GM18867 (cell line): ENCODE measurements at regions not wholly inside any gene's neighbourhood (a gene's known extent, or its start where the extent isn't known, plus 50 kb on each side); places are given as distances from the start of the nearest gene placed in this dataset.

Source experiments
- ATAC-seq: cut with Tn5 transposase; IDR thresholded peaks from one replicate; pipeline ENCODE4 v1.9.1; 2021; ENCODE audit warnings: mild to moderate bottlenecking, moderate library complexity; ENCODE audit not compliant: unreplicated experiment

DNA sequence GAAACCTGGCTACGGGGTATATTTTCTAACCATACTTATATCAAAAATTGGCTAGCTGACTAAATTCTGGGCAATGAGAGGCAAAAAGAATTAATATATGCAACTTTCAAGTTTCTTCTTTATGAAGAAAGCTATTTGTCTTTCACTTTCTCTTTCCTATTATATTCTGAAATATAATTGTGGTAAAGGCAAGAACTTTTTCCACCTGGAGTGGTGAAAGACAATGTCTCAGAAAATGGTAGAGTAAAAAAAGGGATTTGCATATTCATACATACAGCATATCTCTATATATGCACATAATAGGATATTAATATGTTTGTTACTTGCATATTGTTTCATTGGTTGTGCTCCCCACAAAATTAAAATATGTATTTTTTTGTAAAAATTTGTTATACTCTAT lies 793.8 kb downstream of the PLA2G4A start:
- peak; percentile 51 for ATAC-seq

- ATAC-seq, result no peak
These were observed 796.2 kb downstream of the PLA2G4A start for GRCh38 chr1:187624812-187625545.

- ATAC-seq, result no peak
These were observed 797.3 kb downstream of the PLA2G4A start for GRCh38 chr1:187626056-187626455.

DNA sequence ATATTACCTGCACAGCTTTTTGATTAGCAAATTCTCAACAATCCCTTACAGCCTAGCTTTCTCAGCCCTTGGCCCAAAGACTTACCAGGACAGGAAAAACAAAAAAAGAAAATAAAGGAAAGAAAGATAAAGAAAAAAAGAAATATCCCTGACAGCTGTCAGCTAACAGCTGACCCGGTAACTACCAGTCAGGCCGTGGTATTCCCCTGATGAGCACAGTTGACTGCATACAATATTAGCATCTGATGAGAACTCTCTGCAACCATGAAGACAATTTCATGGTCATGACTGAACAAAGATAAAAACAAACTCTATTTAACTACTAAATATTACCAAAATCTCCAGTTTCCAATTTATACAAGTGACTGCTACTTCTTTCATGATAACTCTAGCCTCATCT lies 798.8 kb downstream of the PLA2G4A start:
- no peak for ATAC-seq

GRCh38 chr1:187629075-187629474 lies 800.3 kb downstream of the PLA2G4A start:
- no peak for ATAC-seq

DNA sequence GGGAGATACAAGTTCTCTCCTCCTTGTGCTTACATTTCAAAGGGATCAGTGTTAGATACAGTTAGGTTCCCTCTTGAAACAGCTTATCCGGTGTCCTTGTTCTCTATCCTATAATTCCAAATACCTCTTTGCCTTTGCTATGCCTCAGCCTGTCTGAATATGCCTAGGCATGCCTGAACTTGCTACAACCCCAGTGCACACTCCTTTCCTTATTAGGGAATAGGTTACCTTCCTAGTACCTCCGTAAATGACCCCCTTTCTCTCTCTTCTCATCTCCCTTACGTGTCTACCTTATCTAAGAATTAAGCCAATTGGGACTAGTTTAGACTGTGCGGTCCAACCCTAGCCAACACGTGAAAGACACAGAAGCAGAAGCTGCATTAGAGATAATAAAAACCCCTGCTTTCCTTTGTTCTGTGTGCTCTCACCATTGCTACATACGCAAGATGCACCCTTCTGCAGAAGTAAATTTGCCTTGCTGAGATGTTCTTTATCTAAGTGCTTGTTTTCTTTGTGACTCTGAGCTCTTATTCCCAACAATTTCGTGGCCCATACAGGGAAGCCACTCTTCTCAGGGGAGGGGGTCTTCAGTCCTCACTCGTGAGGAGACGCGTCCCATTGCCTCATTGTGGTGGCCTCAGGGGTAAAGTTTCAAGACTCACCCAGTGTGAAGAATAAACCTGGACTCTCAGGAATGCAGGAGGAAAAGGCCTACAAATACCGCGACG lies 802.1 kb downstream of the PLA2G4A start:
- no peak for ATAC-seq

DNA sequence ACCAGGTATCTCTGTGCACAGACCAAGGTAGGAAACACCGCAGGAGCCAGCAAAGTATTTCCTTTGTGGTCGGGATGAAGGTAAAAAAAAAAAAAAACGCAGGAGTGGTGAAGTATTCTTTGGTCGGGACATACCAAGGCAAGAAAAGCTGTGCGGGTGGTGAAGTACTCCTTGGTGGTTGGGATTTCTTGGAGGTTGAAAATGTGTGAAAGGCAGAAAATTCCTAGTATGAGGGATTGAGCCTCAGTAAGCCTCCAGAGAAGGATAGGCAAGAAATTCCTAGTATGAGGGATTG lies 802.6 kb downstream of the PLA2G4A start:
- no peak for ATAC-seq

- ATAC-seq, result no peak
These were observed 803.2 kb downstream of the PLA2G4A start for GRCh38 chr1:187631984-187632383.

DNA sequence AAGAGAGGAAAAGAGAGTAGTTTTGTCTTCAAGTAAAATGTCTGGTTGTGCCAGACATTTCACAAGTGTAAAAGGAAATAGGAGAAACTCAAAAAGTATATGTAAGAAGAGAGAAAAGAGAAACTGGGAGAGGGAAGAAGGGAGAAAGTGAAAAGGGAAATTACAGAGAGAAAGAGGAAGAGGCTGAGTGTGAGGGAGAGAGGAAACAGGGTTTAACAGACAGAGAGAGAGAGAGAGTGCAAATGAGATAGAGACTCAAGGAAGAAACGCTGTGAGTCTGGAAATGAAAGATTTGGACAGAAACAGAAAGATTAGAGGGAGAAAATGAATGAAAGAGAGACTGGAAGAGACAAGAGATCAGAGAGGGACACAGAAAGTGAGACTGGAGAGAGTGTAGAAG lies 806.2 kb downstream of the PLA2G4A start:
- ATAC-seq, result no peak

DNA sequence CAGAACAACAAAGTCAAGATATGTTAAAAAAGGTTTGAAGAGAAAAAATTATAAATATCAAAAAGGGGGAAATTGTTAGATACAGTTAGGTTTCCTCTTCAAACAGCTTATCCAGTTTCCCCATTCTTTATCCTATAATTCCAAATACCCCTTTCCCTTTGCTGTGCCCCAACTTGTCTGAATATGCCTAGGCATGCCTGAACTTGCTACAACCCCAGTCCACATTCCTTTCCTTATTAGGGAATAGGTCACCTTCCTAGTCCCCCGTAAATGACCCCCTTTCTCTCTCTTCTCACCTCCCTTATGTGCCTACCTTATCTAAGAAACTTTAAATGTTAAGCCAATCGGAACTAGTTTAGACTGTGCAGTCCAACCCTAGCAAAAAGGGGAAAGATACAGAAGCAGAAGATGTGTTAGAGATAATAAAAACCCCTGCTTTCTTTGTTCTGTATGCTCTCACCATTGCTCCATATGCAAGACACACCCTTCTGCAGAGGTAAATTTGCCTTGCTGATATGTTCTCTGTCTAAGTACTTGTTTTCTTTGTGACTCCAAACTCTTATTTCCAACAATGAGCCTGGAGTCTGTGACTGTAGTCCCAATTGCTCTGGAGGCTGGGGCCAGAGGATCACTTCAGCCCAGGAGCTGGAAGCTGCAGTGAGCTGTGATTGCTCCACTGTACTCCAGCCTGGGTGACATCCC lies 810.1 kb downstream of the PLA2G4A start:
- ATAC-seq, result no peak

GRCh38 chr1:187641015-187641414 lies 812.3 kb downstream of the PLA2G4A start:
- no peak for ATAC-seq

DNA sequence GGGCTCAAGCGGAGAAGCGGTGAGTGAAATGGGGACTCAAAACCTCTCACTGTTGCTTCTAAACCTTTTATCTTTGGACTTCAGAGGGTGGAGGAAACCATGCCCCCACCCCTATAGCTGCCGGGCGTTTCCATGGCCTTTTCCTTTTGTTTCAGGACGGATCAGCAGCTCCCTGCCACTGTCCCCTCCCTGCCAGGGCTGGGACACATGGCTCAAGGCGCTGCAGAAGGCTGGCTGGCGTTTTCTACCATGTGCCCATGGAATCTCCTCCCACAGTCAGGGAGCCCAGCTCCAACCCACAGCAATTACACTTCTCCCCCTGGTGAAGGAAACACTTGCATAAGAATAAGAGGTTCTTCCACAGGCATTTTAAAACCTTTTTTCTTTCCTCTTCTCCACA lies 812.7 kb downstream of the PLA2G4A start:
- ATAC-seq, result no peak

GRCh38 chr1:187641907-187642306 lies 813.2 kb downstream of the PLA2G4A start:
- ATAC-seq, result no peak

GRCh38 chr1:187645651-187646050 lies 816.9 kb downstream of the PLA2G4A start:
- ATAC-seq, result no peak

- ATAC-seq, result no peak
These were observed 817.9 kb downstream of the PLA2G4A start for GRCh38 chr1:187646536-187647107.

DNA sequence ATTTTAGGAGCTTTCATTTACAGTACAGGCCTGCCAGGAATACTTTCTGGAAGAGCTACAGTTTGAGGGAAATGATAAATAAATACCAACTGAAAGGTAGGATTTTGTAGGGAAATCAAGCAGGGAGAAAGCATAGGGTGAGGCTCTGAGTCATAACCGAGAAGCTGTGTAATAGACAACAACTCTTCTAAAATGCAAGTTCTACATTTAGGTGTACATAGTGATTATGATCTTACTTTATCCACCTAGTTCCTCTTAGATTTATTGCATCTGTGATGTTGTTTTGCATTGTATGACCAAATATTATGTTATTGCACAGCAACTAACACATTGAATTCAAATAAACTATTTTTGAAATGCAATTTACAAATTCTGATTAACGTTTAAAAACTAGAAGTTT lies 819.3 kb downstream of the PLA2G4A start:
- ATAC-seq, result no peak

DNA sequence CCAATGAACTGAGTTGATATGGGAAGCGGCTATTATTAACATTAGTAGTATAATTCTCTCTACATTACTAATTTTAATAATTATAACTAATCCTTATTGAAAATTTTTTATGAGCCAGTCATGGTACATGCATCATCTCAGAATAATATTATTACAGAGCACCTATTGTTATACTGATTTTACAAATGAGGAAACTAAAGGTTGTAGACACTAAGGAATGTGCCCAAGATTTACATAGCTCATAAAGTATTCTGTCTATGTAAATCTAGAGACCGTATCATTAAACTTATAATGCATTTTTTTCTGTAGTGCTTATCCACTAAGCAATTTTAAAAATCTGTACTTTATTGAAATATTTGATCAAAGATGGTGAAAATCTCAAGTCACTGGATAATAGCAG lies 825.9 kb downstream of the PLA2G4A start:
- no peak for ATAC-seq

DNA sequence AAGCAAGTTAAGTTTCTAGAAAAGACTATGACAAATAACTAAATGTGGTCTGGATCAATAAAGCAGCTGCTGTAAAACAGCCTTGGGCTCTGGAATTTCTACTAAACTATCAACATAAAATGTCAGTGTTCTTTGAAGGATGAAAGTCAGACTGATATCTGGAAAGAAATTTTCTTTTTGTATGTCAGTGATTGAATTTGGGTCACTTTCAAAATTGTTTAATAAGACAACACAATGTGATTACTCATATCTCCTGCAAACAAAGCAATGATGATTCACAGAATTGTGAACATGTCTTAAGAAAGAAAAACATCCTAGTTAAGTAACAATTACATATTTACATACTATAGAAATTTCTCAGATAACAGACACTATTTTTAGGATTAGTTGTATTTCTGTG lies 826.4 kb downstream of the PLA2G4A start:
- no peak for ATAC-seq

GRCh38 chr1:187665483-187665882 lies 836.7 kb downstream of the PLA2G4A start:
- ATAC-seq, result no peak

GRCh38 chr1:187680823-187681222 lies 852.1 kb downstream of the PLA2G4A start:
- no peak for ATAC-seq

DNA sequence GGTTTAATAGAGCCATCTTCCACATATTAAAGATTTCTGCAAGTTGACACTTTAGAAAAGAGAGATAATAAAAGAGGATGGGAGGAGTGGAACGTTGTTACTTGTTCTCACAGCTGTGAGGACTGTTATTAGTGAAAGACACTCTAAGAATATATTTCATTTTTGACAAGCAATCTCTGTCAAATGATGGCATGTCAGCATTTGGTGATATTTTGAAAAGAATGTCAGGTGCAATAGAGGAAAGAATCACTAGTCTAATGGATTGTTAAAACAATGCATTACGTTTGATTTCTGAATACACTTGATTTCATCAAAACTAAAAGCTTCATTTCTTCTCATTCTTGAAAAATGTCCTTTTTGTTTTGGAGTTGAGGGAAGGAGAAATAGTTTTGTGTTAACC lies 853.4 kb downstream of the PLA2G4A start:
- ATAC-seq, result no peak

- no peak for ATAC-seq
These were observed 856.6 kb downstream of the PLA2G4A start for GRCh38 chr1:187685333-187685732.
